Fibroblast of lung (primary cell): ENCODE measurements at regions not wholly inside any gene's neighbourhood (a gene's known extent, or its start where the extent isn't known, plus 50 kb on each side); places are given as distances from the start of the nearest gene placed in this dataset.

Experiments
- DNase-seq, 2 donors: peaks; one replicate each; pipeline versions ENCODE4 v3.0.0 to v3.0.0-alpha.2; 2010; ENCODE audit warnings: low read depth in 2 of 2
- H2AFZ ChIP-seq: 2 replicates; pipeline ENCODE4 v1.5.1; 2012; ENCODE audit warnings: low read length, control low read depth, inconsistent platforms
- H3K27ac ChIP-seq: 2 replicates; pipeline ENCODE4 v1.5.1; 2011; ENCODE audit warnings: low read length, control low read depth; ENCODE audit not compliant: insufficient read depth
- H3K27me3 ChIP-seq: 2 replicates; pipeline ENCODE4 v1.5.1; 2011; ENCODE audit warnings: mild to moderate bottlenecking, low read length; ENCODE audit not compliant: control insufficient read depth, insufficient read depth
- H3K36me3 ChIP-seq: 2 replicates; pipeline ENCODE4 v1.5.1; 2011; ENCODE audit warnings: low read length; ENCODE audit not compliant: control insufficient read depth, insufficient read depth
- H3K4me1 ChIP-seq: 2 replicates; pipeline ENCODE4 v1.5.1; 2011; ENCODE audit warnings: low read length; ENCODE audit not compliant: control insufficient read depth, insufficient read depth; ENCODE audit errors: extremely low read depth
- H3K4me2 ChIP-seq: 2 replicates; pipeline ENCODE4 v1.5.1; 2011; ENCODE audit warnings: low read length, control low read depth; ENCODE audit not compliant: insufficient read depth; ENCODE audit errors: extremely low read depth
- H3K4me3 ChIP-seq, 4 experiments: fragments of 200-600 bp in 1 of 4; sonication (generic) in 1 of 4; replicated peaks in 1 of 4; 2 replicates each; pipeline ENCODE4 v1.5.1; 2011 to 2016; ENCODE audit warnings: low read length in 4 of 4, low read depth in 3 of 4, mild to moderate bottlenecking in 3 of 4, control low read depth in 2 of 4, inconsistent platforms in 1 of 4, mixed read lengths in 1 of 4; ENCODE audit not compliant: insufficient read depth in 1 of 4; ENCODE audit errors: control extremely low read depth in 1 of 4
- H3K79me2 ChIP-seq: 2 replicates; pipeline ENCODE4 v1.5.1; 2012; ENCODE audit warnings: mild to moderate bottlenecking, low read length, inconsistent platforms; ENCODE audit not compliant: control insufficient read depth, insufficient read depth
- H3K9ac ChIP-seq: 2 replicates; pipeline ENCODE4 v1.5.1; 2011; ENCODE audit warnings: mild to moderate bottlenecking, low read length, control low read depth; ENCODE audit not compliant: insufficient read depth
- H3K9me3 ChIP-seq: 2 replicates; pipeline ENCODE4 v1.5.1; 2012; ENCODE audit warnings: low read depth, low read length; ENCODE audit not compliant: control insufficient read depth, insufficient read depth
- H4K20me1 ChIP-seq: 2 replicates; pipeline ENCODE4 v1.5.1; 2011; ENCODE audit warnings: low read length; ENCODE audit not compliant: control insufficient read depth, insufficient read depth; ENCODE audit errors: extremely low read depth
- EZH2 ChIP-seq: IDR thresholded peaks from 2 replicates; pipeline ENCODE4 v1.5.1; 2012; ENCODE audit warnings: low read length, control low read depth, mild to moderate bottlenecking; ENCODE audit errors: missing control alignments
- TF ChIP-seq, protein P1 (sequence below), 2 donors: IDR thresholded peaks in 1 of 2; conservative IDR thresholded peaks in 1 of 2; 1 replicate in 1 of 2; 2 replicates in 1 of 2; pipeline ENCODE4 v1.5.1; 2011 to 2012; ENCODE audit warnings: low read length in 2 of 2, control low read depth in 1 of 2, inconsistent platforms in 1 of 2, low read depth in 1 of 2, mild to moderate bottlenecking in 1 of 2

GRCh38 chr1:187922255-187922654 is 1093.5 kb downstream of the PLA2G4A start:
- Histone ChIP-seq H4K20me1 (no peaks in the 10 kb centered on the region), H2AFZ (no peak overlapping the region), H3K4me3 (no peak overlapping the region), H3K4me2 (no peak overlapping the region), H3K27me3 (no peaks in the 10 kb centered on the region), H3K27ac (no peak overlapping the region), H3K79me2 (no peaks in the 10 kb centered on the region), H3K9me3 (no peaks in the 10 kb centered on the region), H3K4me1 (no peaks in the 10 kb centered on the region), H3K9ac (no peak overlapping the region), H3K36me3 (no peaks in the 10 kb centered on the region)
- no peak for TF ChIP-seq EZH2
- TF ChIP-seq, protein P1, sequence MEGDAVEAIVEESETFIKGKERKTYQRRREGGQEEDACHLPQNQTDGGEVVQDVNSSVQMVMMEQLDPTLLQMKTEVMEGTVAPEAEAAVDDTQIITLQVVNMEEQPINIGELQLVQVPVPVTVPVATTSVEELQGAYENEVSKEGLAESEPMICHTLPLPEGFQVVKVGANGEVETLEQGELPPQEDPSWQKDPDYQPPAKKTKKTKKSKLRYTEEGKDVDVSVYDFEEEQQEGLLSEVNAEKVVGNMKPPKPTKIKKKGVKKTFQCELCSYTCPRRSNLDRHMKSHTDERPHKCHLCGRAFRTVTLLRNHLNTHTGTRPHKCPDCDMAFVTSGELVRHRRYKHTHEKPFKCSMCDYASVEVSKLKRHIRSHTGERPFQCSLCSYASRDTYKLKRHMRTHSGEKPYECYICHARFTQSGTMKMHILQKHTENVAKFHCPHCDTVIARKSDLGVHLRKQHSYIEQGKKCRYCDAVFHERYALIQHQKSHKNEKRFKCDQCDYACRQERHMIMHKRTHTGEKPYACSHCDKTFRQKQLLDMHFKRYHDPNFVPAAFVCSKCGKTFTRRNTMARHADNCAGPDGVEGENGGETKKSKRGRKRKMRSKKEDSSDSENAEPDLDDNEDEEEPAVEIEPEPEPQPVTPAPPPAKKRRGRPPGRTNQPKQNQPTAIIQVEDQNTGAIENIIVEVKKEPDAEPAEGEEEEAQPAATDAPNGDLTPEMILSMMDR (conservative IDR thresholded peaks at IDR 0.05 in 1 of 2, IDR thresholded peaks at IDR 0.05 in 1 of 2; ENCODE audit: low read depth in 1 of 2, low read length in 2 of 2): no peak
- DNase-seq: no peak

DNA sequence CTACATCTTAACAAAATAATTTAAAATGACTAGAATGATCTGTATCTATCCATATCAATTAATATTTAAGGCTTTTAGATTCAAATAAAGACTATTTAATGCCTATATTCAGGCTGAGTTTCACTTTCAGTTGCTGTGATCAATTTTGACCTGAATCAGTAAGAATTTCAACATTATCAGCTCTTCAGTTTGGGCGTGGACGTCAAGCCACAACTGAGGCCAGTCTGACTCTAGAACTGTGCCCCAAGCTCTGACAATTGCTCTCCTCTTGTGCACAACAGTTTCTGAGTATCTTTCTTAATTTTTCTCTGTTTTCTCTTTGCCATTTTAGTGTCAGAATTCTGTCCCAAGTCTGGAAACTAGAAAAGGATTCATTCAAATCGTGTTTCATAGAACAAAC is 1095.5 kb downstream of the PLA2G4A start:
- no peak overlapping the region for H3K9ac ChIP-seq
- H3K27me3 ChIP-seq: no peaks in the 10 kb centered on the region
- H3K4me1 ChIP-seq: no peaks in the 10 kb centered on the region
- H4K20me1 ChIP-seq: no peaks in the 10 kb centered on the region
- no peak overlapping the region for H3K4me3 ChIP-seq
- TF ChIP-seq, protein P1 (conservative IDR thresholded peaks at IDR 0.05 in 1 of 2, IDR thresholded peaks at IDR 0.05 in 1 of 2; ENCODE audit: low read depth in 1 of 2, low read length in 2 of 2): no peak
- no peak for TF ChIP-seq EZH2
- no peak for DNase-seq
- H3K79me2 ChIP-seq: no peaks in the 10 kb centered on the region
- no peaks in the 10 kb centered on the region for H3K36me3 ChIP-seq
- no peaks in the 10 kb centered on the region for H3K9me3 ChIP-seq
- no peak overlapping the region for H2AFZ ChIP-seq
- no peak overlapping the region for H3K27ac ChIP-seq
- no peak overlapping the region for H3K4me2 ChIP-seq

GRCh38 chr1:187928288-187928687 is 1099.5 kb downstream of the PLA2G4A start:
- H3K9ac ChIP-seq: no peak overlapping the region
- no peaks in the 10 kb centered on the region for H3K27me3 ChIP-seq
- no peaks in the 10 kb centered on the region for H3K36me3 ChIP-seq
- H3K27ac ChIP-seq: no peak overlapping the region
- no peaks in the 10 kb centered on the region for H3K79me2 ChIP-seq
- no peak overlapping the region for H2AFZ ChIP-seq
- DNase-seq: peak; percentile 48 to 67
- H3K9me3 ChIP-seq: no peaks in the 10 kb centered on the region
- H3K4me3 ChIP-seq: no peak overlapping the region
- no peak overlapping the region for H3K4me2 ChIP-seq
- no peak for TF ChIP-seq EZH2
- TF ChIP-seq, protein P1 (conservative IDR thresholded peaks at IDR 0.05 in 1 of 2, IDR thresholded peaks at IDR 0.05 in 1 of 2; ENCODE audit: low read depth in 1 of 2, low read length in 2 of 2): peak; percentile 15 to 72
- H4K20me1 ChIP-seq: no peaks in the 10 kb centered on the region
- no peaks in the 10 kb centered on the region for H3K4me1 ChIP-seq
